ENCODE measurements at regions not wholly inside any gene's neighbourhood (a gene's known extent, or its start where the extent isn't known, plus 50 kb on each side); places are given as distances from the start of the nearest gene placed in this dataset.

- DNase-seq (no peak), ATAC-seq (no peak)
- Histone ChIP-seq H3K36me3 (no peaks in the 10 kb centered on the region), H3K27ac (no peak overlapping the region), H3K27me3 (peaks cover 0 to 4% (median 0%) of the 10 kb centered on the region in 9 donors), H3K4me3 (no peak overlapping the region), H3K9me3 (no peaks in the 10 kb centered on the region), H3K4me1 (peaks cover 0 to 27% (median 16%) of the 10 kb centered on the region in 12 donors)
- WGBS, 4 donors, result 87 to 93% (median 89%) methylated on average over 6 of the region's 6 CpGs
- TF ChIP-seq POLR2A (IDR thresholded peaks at IDR 0.05) (no peak), CTCF (IDR thresholded peaks at IDR 0.05) (no peak)
- intact Hi-C loops (cut with DNase I), result no loop called here
These were observed 161.1 kb downstream of the ZBTB18 start for GRCh38 chr1:244212219-244212618.

- Histone ChIP-seq H3K36me3 (no peaks in the 10 kb centered on the region), H3K27ac (no peak overlapping the region), H3K9me3 (no peaks in the 10 kb centered on the region), H3K4me1 (peaks cover 0 to 20% (median 9%) of the 10 kb centered on the region in 12 donors), H3K4me3 (no peak overlapping the region), H3K27me3 (peaks cover 0 to 4% (median 0%) of the 10 kb centered on the region in 9 donors)
- no peak for TF ChIP-seq CTCF (IDR thresholded peaks at IDR 0.05)
- no peak for TF ChIP-seq POLR2A (IDR thresholded peaks at IDR 0.05)
- no peak for DNase-seq
- ATAC-seq, result peak in 2 of 4 donors; percentile 20 to 36
- 55 to 69% (median 63%) methylated on average over 8 of the region's 8 CpGs for WGBS, 4 donors
- intact Hi-C loops (cut with DNase I), result no loop called here
These were observed 161.9 kb downstream of the ZBTB18 start for GRCh38 chr1:244212797-244213475.

- TF ChIP-seq POLR2A (IDR thresholded peaks at IDR 0.05), result no peak
- no peak for TF ChIP-seq CTCF (IDR thresholded peaks at IDR 0.05)
- H3K9me3 ChIP-seq, result no peaks in the 10 kb centered on the region
- H3K27ac ChIP-seq, result peak overlapping the region in 2 of 12 donors; percentile 1 to 17
- H3K4me1 ChIP-seq, result peaks cover 0 to 19% (median 7%) of the 10 kb centered on the region in 12 donors
- 52 to 60% (median 54%) methylated on average over 13 to 17 of the region's 17 CpGs for WGBS, 4 donors
- ATAC-seq, result peak; percentile 22 to 84 (median 72)
- DNase-seq, result peak in 2 of 5 donors; percentile 31 to 36
- H3K27me3 ChIP-seq, result peaks cover 0 to 4% (median 0%) of the 10 kb centered on the region in 9 donors
- intact Hi-C loops (cut with DNase I), result no loop called here
- no peaks in the 10 kb centered on the region for H3K36me3 ChIP-seq
- H3K4me3 ChIP-seq, result no peak overlapping the region
These were observed 163.2 kb downstream of the ZBTB18 start for GRCh38 chr1:244214009-244214967.

GRCh38 chr1:244216836-244217235, 165.8 kb downstream of the ZBTB18 start:
- H3K4me1 ChIP-seq, result peaks cover 0 to 19% (median 7%) of the 10 kb centered on the region in 12 donors
- H3K36me3 ChIP-seq, result no peaks in the 10 kb centered on the region
- DNase-seq, result no peak
- WGBS, 4 donors, result 87 to 94% (median 89%) methylated on average over 5 of the region's 5 CpGs
- TF ChIP-seq CTCF (IDR thresholded peaks at IDR 0.05) (no peak), POLR2A (IDR thresholded peaks at IDR 0.05) (no peak)
- intact Hi-C loops (cut with DNase I), result no loop called here
- no peak overlapping the region for H3K4me3 ChIP-seq
- no peak overlapping the region for H3K27ac ChIP-seq
- no peaks in the 10 kb centered on the region for H3K9me3 ChIP-seq
- no peak for ATAC-seq
- H3K27me3 ChIP-seq, result peaks cover 0 to 4% (median 0%) of the 10 kb centered on the region in 9 donors
